Umbilical cord (tissue), 1 donor: ENCODE measurements at regions not wholly inside any gene's neighbourhood (a gene's known extent, or its start where the extent isn't known, plus 50 kb on each side); places are given as distances from the start of the nearest gene placed in this dataset.

ENCODE experiments used
- DNase-seq: peaks from one replicate; pipeline ENCODE4 v3.0.0-alpha.2; 2015; ENCODE audit warnings: low spot score

DNA sequence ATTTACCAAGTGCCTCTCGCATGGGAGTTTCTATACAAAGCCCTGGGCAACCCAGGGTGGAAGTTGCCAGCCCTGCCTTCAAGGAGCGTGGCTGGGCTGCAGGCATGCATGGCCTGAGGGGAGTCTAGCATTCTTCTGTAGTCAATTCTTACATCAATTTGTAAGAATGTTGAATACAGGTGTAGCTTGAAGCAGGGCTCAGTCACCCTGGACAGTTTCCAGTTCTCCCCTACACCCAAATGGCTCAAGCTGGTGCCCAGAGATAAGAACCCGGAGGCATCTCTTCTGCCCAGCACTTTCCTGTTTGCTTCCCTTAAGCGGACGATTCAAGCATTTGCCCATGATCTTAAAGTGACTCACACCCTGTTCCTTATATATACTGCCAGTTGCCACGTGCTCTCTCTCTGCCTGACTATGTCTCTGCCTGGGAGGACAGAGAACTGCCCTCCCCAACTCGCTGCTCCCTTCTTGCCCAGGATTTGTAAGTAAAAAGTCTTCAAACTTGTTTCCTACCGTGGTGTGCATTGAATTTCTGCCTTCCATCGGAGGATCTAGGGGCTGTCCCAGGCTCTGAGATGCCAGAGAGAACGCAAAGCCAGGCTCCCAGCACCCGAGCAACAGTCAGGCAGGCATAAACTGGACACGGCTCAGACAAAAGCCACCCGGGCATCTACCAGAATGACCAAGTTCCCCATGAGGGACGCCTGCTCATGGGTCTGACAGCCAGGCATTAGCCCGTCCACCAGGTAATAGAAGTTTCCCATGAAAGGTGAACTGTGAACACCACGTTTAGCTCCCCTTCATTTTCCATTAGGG lies 50.9 kb upstream of the AJAP1 start:
- DNase-seq, result peak; percentile 49
